ENCODE measurements at regions not wholly inside any gene's neighbourhood (a gene's known extent, or its start where the extent isn't known, plus 50 kb on each side); places are given as distances from the start of the nearest gene placed in this dataset.

- H3K79me2 ChIP-seq (ENCODE audit: insufficient read depth): no peaks in the 10 kb centered on the region
- no peak overlapping the region for H2AFZ ChIP-seq (ENCODE audit: low read depth)
- H3K4me1 ChIP-seq (ENCODE audit: control insufficient read depth in 1 of 2, insufficient read depth in 2 of 2, low read depth in 1 of 2, low read length in 1 of 2): no peaks in the 10 kb centered on the region
- H3K27me3 ChIP-seq (ENCODE audit: insufficient read depth): no peaks in the 10 kb centered on the region; the same call in 1 of the 2 replicates
- WGBS (ENCODE audit: low lambda C conversion rate): 62% methylated on average over 5 of the region's 6 CpGs
- no peaks in the 10 kb centered on the region for H4K20me1 ChIP-seq (ENCODE audit: insufficient read depth)
- no peak overlapping the region for H3K9ac ChIP-seq
- no peaks in the 10 kb centered on the region for H3K9me3 ChIP-seq
- H3K36me3 ChIP-seq (replicated peaks in 1 of 2; ENCODE audit: control insufficient read depth in 1 of 2, insufficient read depth in 2 of 2, low read length in 1 of 2): no peaks in the 10 kb centered on the region
- no peak overlapping the region for H3K27ac ChIP-seq (ENCODE audit: low read depth in 2 of 2, low read length in 1 of 2)
- no peaks in the 10 kb centered on the region for H3F3A ChIP-seq (replicated peaks; ENCODE audit: insufficient read depth)
- DNase-seq: no peak
- no peaks in the 10 kb centered on the region for H3K9me2 ChIP-seq
- TF ChIP-seq IRF3 (IDR thresholded peaks at IDR 0.05; ENCODE audit: low read depth, low read length) (no peak), FOSL2 (IDR thresholded peaks at IDR 0.05; ENCODE audit: borderline replicate concordance, low read depth) (no peak), RXRA (IDR thresholded peaks at IDR 0.05; ENCODE audit: borderline replicate concordance, low read depth) (no peak), TAF1 (IDR thresholded peaks at IDR 0.05; ENCODE audit: borderline replicate concordance, low read depth, low read length) (no peak), SIN3A (IDR thresholded peaks at IDR 0.05; ENCODE audit: borderline replicate concordance, low read depth, low read length) (no peak), TCF12 (IDR thresholded peaks at IDR 0.05) (no peak), TEAD4 (IDR thresholded peaks at IDR 0.05; ENCODE audit: borderline replicate concordance, insufficient read depth) (no peak), NRF1 (IDR thresholded peaks at IDR 0.05; ENCODE audit: low read depth, low read length) (no peak), USF2 (IDR thresholded peaks at IDR 0.05; ENCODE audit: borderline replicate concordance, low read depth, low read length) (no peak), RAD21 (IDR thresholded peaks at IDR 0.05; ENCODE audit: low read length) (no peak), POLR2AphosphoS5 (IDR thresholded peaks at IDR 0.05; ENCODE audit: low read depth, low read length) (no peak)
- TF ChIP-seq, protein P1, sequence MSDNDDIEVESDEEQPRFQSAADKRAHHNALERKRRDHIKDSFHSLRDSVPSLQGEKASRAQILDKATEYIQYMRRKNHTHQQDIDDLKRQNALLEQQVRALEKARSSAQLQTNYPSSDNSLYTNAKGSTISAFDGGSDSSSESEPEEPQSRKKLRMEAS (IDR thresholded peaks at IDR 0.05; ENCODE audit: low read depth): no peak
- ChIA-PET POLR2A (no interaction called here), CTCF (interaction anchor here (0.7 to 3.4 kb wide), 3 partner anchors 63 to 193 kb away, joined by 3 to 10 read pairs (median 4); no protein-coding TSS in a partner anchor)
- no peak overlapping the region for H3K4me3 ChIP-seq (ENCODE audit: low read depth in 2 of 2, low read length in 1 of 2)
- no peak overlapping the region for H3K4me2 ChIP-seq
Observed at GRCh38 chr12:13471471-13471870, 274.9 kb downstream of the EMP1 start.

DNA sequence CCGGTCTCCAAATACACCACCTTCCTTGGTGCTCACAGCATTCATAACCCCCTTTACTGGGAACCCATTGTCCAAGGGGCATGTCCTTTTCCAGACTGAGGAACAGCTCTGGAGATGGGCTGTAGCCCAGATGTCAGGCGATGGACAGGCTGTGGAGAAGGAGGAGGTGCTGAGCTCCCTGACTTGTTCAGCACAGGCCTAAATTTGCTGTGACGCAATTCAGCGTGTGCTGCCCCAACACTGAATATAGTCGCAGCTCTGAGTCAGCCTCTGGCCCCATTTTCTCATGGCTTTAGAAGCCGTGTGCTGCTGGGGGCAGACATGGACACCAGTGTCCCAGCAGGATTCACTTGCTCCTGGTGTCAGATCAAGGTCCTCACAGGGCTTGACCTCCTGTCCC is 269.1 kb downstream of the EMP1 start:
- no peak overlapping the region for H3K9ac ChIP-seq
- no peak for DNase-seq
- POLR2A ChIA-PET: no interaction called here
- no peaks in the 10 kb centered on the region for H4K20me1 ChIP-seq (ENCODE audit: insufficient read depth)
- no peaks in the 10 kb centered on the region for H3K9me2 ChIP-seq
- no peak overlapping the region for H2AFZ ChIP-seq (ENCODE audit: low read depth)
- no peaks in the 10 kb centered on the region; the same call in 1 of the 2 replicates for H3K27me3 ChIP-seq (ENCODE audit: insufficient read depth)
- H3K4me3 ChIP-seq (ENCODE audit: low read depth in 2 of 2, low read length in 1 of 2): no peak overlapping the region
- no peak overlapping the region for H3K4me2 ChIP-seq
- H3K9me3 ChIP-seq: no peaks in the 10 kb centered on the region
- no peak for TF ChIP-seq REST (IDR thresholded peaks at IDR 0.05; ENCODE audit: low read depth, low read length)
- TF ChIP-seq, protein P2, sequence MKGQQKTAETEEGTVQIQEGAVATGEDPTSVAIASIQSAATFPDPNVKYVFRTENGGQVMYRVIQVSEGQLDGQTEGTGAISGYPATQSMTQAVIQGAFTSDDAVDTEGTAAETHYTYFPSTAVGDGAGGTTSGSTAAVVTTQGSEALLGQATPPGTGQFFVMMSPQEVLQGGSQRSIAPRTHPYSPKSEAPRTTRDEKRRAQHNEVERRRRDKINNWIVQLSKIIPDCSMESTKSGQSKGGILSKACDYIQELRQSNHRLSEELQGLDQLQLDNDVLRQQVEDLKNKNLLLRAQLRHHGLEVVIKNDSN (IDR thresholded peaks at IDR 0.05; ENCODE audit: borderline replicate concordance, low read depth): no peak
- TF ChIP-seq FOXJ3 (CRISPR knock-in tag; IDR thresholded peaks at IDR 0.05): no peak
- TF ChIP-seq EP300 (IDR thresholded peaks at IDR 0.05; ENCODE audit: borderline replicate concordance in 1 of 2, low read depth in 1 of 2, low read length in 1 of 2): no peak
- no peak for TF ChIP-seq TCF12 (IDR thresholded peaks at IDR 0.05)
- no peak for TF ChIP-seq POLR2AphosphoS5 (IDR thresholded peaks at IDR 0.05; ENCODE audit: low read depth, low read length)
- TF ChIP-seq, protein P1 (IDR thresholded peaks at IDR 0.05; ENCODE audit: low read depth): no peak
- no peak for TF ChIP-seq MEF2A (IDR thresholded peaks at IDR 0.05; ENCODE audit: borderline replicate concordance, low read depth)
- no peaks in the 10 kb centered on the region for H3K79me2 ChIP-seq (ENCODE audit: insufficient read depth)
- no peaks in the 10 kb centered on the region for H3K4me1 ChIP-seq (ENCODE audit: control insufficient read depth in 1 of 2, insufficient read depth in 2 of 2, low read depth in 1 of 2, low read length in 1 of 2)
- CTCF ChIA-PET: interaction anchor here (1.2 kb wide), 1 partner anchor 104 kb away, joined by 5 read pairs; no protein-coding TSS in a partner anchor
- H3K27ac ChIP-seq (ENCODE audit: low read depth in 2 of 2, low read length in 1 of 2): no peak overlapping the region
- WGBS (ENCODE audit: low lambda C conversion rate): 38% methylated on average over 5 of the region's 6 CpGs
- no peaks in the 10 kb centered on the region for H3K36me3 ChIP-seq (replicated peaks in 1 of 2; ENCODE audit: control insufficient read depth in 1 of 2, insufficient read depth in 2 of 2, low read length in 1 of 2)
- no peaks in the 10 kb centered on the region for H3F3A ChIP-seq (replicated peaks; ENCODE audit: insufficient read depth)

Data from SK-N-SH (cell line).